GOT3 (cell line): ENCODE measurements at regions not wholly inside any gene's neighbourhood (a gene's known extent, or its start where the extent isn't known, plus 50 kb on each side); places are given as distances from the start of the nearest gene placed in this dataset.
"Not testable (repeated sequence)": the region's sequence is repeated elsewhere in the genome, so short reads cannot be mapped to it uniquely, and the experiment has no call there.

ENCODE experiments used
- DNase-seq: peaks from one replicate; lab custom pipeline; 2025; ENCODE audit warnings: mixed read lengths; lab: John Stamatoyannopoulos, UW

DNA sequence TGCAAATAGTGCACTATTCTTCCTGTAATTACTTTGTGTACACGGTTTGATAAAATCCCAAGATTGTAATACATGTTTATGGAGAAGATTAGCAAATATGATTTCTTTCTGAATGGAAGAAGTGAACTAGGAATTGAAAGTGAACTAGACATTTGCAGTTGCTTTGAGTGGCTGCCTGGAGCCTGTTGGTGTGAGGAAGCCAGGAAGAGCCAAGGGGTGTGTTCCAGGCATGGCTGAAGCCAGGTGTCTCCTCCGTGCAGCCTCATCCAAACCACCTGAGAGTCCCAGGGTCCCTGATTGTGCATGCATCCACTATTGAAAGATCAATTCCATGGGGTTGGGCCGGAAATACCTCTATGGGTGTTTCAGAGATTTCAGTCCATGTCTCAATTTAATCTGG lies 253.1 kb upstream of the SHH start:
- no peak for DNase-seq

DNA sequence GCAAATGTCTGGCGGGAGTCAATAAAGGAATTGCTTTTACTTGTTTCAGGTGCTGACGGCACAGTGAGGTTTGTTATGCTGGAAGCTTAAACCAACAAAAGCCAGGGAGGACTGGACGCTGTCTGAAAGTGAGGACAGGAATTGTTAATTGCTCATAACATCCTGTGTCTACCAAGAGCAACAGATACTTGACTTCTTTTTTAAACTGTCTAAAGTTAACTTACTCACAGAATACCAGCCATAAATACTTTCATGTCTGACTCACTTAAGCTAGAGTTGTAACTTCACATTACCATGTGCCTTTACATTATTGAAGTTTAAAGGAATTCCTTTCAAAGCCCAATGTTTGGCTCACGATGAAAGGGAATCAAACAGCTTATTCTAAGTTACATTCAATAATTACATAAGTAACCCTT lies 252.7 kb upstream of the SHH start:
- DNase-seq: no peak

DNA sequence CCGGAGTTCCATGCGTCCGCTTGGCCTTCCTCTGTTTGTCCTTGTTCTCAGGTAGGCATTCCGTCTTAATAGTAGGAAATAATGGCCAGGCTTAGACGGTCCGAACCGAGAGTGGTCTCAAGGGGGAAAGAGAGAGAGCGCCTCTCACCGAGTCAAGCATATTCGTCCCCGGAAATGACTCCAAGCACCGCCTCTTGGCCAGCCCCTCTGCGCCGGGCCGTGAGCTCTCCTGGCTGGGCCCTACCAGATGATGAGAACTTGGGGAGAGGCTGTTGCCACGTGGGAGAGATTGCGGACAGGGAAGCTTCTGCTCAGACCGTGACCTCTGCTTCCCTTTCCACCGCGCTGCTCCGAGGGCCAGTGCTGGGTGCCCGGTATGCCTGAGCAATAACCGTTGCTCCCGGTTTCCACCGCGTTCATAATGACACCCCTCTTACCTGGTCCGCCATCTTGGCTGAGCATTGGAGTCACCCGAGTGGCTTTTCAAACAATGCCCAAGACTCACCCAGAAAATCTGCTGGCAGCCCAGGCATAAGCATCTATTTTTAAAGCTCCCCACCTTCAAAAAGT lies 251.1 kb upstream of the SHH start:
- DNase-seq: no peak

DNA sequence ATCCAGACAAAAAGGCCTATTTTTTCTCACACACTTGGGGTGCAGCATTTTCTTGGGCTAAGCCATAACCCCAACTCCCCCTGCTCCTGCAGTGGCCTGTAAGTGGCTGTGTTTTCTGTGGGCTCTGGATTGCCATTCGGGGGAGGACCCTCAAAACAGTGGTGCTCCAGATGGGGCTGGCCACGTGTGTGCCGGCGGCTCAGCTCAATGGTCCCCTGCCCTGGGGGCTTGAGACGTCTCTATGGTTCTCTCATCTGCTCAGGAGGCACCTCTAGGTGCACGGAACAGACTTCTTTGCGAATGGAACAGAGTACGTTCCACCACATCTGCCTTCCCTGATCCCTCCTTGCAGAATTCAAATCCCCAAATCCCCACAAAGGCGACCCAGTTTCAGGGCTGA lies 250.0 kb upstream of the SHH start:
- no peak for DNase-seq

DNA sequence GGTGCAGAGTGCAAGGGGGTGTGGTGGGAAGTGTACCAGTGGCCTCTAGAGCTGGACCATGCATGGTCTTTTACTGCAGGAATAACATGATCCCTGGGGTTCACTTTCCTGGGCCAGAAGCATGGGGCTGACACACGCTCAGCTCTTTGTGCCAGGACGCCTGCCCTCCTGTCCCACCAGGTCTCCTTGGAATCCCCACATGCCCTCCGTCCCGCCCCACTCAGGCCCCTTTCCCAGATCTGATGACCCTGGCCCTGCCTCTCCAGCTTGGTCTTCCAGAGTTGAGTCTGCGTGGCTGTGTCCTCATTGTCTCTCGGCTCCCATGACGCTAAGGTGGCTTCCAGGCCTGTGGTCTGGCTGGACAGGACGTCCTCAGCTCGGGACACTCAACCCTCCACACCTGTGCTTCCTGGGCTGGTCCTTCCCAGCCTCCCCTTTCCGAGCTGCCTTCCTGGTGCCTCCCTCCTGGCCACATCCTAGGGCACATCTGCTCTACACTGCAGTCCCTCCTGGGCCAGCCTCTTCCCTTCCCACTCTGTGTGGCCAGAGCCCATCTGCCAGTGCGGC lies 249.5 kb upstream of the SHH start:
- DNase-seq: no peak

DNA sequence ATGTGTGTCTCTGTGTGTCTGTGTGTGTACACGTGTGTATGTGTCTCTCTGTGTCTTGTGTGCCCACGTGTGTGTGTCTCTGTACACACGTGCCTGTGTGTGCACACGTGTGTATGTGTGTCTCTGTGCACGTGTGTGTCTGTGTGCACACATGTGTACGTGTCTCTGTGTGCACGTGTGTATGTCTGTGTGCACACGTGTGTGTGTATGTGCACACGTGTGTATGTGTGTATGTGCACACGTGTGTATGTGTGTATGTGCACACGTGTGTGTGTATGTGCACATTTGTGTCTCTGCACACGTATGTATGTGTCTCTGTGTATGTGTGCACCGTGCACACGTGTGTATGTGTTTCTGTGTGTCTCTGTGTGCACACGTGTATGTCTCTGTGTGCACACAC lies 248.7 kb upstream of the SHH start:
- no peak for DNase-seq

DNA sequence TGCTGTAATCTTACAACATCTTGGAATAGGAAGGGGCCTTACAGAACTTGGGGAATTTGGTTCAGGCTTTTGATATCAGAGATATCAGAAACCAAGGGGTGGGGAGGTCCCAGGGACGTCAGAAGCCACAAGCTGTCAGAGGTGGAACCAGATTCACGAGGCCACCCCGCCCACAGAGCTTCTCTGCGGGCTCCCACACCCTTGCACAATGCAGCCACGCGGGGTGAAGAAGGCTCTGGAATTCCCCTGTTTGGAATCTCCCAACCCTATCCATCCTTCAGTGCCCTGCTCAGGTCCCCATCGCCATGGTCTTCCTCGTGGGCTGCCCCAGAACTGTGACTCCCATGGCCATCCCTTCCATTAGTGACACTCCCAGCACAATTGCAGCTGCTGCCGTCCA lies 247.1 kb upstream of the SHH start:
- DNase-seq: no peak

DNA sequence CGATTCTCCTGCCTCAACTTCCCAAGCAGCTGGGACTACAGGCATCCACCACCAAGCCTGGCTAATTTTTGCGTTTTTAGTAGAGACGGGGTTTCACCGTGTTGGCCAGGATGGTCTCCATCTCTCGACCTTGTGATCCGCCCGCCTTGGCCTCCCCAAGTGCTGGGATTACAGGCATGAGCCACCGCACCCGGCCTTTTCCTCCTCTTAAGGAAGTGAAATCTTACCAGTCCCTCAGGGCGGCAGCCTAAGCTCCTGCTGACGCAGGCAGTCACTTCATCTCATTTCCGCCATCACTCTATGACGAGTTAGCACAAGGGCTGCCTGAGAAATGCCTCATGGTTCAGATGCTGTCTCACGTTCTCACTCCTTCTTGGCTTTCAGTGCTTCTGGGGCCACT lies 246.0 kb upstream of the SHH start:
- no peak for DNase-seq

DNA sequence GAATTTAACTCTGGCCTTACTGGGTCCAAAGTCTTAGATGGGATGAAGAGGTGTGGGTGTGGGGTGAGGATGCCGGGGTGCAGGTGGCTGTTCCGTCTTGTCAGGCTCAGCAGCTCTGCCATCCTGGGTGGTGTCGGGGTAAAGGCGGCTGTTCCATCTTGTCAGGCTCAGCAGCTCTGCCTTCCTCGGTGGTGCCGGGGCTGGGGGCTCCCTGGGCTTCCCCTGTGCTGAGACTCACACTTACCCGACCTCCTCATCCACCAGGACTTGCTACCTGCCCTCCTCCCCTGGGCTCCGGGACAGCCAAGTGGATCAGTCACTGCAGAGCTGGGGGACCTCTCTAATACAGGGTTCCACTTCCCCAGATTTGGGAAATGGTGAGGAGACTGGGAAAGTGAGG lies 244.3 kb upstream of the SHH start:
- DNase-seq: no peak

DNA sequence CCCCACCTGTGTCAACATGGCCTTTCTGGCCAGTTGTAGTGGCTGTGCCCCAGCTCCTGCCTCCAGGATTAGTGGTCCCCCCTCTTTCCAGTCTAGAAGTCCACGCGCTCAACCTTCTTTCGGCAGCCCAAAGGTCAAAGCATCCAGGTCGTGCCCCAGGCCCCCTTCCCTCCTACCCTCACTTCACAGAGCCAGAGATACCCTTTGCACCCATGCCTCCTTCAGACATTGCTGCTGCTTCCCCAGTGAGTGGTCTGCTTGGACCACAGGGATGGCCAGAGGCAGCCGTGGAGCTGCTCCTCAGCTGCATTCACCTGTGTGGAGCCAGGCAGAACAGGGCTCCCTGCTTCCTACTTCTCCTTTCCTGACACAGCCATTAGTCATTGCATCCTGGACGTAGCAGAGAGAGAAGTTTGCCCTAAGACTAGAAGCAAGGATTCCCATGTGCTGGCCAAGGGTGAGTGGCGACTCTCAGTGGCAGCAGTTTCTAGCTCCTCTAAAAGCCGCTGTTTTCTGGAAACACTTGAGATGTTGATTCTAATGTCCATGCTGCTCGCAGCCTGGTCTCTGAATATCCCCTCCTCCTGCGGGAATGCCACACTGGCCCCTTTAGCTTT lies 243.1 kb upstream of the SHH start:
- DNase-seq: no peak

DNA sequence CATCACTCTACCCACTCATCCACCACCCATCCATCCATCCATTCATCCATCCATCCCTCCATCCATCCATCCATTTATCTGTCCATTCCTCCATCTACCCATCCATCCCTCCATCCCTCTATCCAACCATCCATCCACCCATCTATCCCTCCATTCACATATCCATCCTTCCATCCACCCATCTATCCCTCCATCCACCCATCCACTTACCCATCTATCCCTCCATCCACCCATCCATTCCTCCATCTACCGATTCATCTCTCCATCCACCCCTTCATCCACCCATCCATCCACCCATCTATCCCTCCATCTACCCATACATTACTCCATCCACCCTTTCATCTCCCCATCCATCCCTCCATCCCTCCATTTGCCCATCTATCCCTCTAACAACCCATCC lies 239.6 kb upstream of the SHH start:
- DNase-seq: no peak

DNA sequence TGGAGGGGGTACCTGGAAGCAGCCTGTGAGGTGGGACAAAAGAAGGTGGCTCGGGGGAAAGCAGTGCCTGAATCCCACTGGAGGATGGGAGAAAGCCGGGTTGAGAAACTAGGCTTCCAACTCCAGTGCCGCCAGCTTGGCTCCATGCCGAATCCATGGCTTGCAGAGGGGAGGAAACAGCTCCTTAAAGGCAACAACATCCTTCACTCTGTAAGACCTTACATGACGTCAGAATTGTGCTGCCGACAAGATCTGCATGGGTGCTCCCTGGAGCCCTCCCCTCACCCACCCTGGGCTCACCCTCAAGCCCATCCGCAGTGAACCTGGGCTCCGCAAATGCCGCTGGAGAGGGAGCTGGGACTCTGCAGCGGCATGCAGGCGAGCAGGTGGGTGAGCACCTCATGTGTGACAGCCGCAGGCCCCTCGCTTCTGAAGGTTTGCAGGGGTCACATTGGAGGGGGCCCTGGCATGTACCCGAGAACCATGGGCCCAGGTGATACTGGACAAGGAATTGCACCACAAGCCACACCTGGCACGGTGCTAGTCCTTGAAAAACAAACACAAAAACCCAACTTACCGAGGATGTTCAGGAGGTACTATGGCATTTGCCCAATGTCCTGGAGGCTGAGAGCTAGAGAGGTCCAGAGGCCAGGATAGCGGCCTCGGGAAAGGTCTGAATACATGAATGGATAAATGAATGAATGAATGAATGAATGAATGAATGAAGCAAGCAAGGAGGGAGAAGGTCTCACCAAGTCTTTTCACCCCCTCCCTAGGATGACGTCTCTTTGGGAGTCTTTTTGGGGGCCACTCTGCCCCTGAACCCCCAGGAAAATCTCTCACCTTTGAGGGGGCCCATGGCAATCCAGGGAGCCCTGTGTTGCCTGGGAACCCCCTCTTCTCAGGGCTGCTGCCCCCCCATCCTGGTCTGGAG lies 238.6 kb upstream of the SHH start:
- DNase-seq: no peak

DNA sequence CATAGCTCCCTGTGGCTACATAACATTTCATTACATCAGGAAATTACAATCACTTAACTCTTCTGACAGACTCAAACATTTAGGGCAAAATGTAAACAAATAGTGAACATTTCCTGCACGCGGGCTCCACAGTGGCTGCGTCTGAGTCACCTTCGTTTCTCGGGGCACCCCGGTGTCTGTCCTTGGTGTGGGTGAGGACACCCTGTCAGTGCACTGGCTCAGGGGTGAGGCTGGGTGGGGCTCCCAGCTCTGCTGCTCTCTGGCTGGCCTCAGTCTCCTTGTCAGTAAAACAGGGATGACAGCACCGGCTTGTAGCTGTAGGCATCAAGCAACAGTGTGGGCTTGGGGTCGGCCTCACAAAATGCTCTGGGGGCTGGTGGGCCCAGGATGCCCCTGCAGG lies 237.1 kb upstream of the SHH start:
- no peak for DNase-seq

DNA sequence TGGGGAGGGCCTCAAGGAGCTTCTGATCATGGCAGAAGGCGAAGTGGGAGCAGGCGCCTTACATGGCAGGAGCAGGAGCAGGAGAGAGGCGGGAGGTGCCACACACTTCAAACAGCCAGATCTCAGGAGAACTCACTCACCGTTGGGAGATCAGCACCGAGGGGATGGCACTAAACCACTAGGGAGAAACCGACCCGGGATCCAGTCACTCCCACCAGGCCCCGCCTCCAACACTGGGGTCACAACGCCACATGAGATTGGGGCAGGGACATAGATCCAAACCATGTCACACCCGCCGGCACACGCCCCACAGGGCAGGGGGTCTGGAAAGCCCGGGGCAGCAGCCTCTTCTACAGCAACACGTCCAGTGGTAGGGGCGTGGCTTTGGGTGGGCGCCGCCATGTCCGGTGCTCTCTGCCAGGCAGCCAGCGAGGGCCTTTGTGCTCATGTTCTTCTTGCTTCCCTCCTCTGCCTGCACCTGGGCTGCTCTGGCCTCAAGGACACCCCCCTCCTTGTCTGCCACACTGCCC lies 233.8 kb upstream of the SHH start:
- DNase-seq: no peak

DNA sequence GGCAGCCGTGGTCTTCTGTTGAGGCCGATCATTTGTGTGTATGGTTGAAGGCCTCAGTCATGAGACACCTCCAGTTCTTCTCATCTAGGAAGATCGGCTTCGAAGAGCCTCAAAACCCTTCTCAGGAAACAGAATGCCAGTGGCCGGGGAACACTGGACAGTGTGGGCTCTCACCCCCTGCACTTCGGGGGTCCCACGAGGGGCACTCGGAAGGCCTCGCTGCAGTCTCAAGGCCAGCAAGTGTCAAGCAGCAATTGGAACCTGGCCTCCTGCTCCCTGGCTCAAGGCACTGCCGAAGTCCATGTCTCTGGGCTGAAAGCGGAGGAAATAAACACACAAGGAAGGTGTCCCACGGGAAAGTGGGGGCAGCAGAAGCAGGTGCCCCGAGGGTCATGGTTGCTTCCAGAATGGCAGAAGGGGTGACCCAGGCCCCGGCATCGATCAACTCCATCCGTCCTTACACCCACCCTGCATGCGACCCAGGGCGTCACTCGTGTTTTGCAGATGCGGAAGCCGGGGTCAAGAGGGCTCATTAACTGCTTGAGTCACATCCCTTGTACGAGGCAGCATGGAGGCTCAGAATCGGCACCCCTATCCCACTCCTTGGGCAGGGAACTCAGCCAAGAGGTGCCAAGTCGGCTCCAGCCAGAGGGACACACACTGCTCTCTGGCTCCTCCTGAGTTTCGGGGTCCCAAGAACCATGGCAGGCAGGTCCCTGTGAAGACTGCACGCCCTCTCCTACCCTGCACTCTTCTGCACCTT lies 231.3 kb upstream of the SHH start:
- no peak for DNase-seq

DNA sequence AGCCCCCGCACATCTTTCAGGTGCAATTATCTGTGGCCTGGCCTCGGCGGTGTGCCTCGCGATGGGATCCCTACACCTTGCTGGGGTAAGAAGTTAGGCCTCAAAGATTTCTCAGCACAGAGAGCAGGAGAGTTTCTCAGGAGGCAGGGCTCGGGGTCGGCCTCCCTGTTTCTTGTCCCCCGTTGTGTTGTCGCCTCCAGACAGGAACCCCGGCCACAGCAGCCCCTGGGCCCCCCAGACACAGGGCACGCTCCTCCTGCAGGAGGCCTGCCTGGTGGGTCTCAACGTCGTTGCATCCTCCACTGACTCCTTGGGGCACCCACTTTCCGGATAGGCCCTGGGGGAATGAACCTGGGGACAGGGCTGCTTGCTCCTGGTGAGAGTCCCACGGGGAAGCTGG lies 229.1 kb upstream of the SHH start:
- DNase-seq: no peak

DNA sequence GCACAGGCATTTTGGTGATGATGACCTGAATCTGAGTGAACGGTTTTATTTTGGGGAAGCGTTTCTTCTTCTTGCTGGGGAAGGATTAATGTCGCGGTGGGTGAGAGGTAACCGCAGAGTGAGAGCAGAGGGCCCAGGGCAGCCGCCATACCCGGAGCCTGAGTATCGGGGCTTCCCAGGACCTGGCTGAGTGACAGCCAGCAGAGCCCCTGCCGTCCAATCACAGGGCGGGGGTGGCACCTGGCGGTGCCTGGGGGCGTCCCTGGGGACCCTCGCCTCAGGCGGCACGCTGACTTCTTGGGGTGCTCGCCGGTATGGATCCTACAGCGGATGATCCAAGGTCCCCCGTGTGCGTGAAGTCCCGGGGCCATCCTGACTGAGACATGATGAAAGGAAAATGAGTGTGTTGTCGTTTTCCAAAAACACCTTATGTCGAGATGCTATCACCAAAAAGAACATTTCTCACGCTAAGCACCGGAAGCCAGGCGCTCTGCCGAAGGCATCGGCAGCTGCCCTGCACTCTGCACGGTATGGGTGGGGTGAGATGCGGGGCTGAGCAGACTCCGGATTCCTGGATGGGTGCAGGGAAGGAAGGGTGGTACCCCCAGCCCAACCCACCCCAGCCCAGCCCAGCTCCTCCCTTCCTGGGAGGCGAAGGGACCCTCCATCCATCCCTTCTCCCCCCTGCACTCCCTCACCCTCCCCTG lies 227.9 kb upstream of the SHH start:
- no peak for DNase-seq

DNA sequence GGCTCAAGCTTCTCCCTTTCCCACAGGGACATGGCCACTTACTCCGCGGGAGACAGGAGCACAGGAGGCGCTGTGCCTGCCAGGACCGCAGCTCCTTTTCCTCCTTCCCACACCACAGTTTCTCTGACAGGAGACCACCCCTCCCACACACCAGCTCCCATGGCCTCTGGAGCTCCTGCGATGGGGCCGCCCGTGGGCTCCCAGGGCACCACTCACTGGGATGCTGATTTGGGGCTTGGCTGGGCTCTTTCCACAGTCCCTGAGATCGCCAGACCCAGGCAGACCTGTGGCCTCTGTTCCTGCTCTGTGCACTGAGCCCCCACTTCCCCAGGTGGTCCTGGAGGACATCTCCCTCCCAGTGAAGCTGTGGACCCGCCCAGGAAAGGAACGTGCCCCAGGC lies 226.9 kb upstream of the SHH start:
- DNase-seq: no peak

DNA sequence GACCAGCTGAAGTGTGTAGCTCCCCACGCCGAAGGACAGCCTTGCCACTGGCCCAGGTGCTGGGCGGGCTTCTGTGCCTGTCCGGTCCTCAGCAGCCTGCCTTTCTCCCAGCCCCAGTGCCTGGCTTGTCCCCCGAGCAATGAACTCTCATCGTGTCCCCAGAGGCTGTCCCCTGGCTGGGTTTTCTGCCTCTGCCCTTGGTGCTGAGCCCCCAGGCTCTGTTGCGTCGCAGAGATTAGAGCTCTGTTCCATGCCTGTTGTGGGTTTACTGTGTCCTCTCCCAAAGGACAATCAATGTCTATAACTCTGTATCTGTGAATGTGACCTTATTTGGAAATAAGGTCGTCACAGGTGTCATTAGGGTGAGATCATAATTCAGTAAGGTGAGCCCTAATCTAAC lies 226.1 kb upstream of the SHH start:
- DNase-seq: no peak

DNA sequence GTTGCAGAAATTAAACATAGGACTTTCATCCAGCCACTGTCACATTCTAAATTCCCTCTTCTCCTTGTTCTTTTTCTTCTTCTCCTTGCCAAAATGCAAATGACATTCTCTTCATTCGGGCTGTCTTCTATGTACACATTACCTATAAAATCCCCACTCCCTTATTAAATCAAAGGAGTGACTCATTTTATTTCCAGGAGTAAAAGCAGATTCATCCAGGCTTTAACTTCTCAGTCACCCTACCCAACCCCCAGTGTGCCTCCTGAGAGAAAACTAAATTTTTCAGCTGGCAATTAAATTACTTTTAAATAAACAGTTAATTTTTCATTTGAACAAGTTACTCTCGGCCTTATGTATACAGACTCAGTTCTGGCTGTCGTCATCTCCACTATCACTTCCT lies 223.9 kb upstream of the SHH start:
- no peak for DNase-seq

DNA sequence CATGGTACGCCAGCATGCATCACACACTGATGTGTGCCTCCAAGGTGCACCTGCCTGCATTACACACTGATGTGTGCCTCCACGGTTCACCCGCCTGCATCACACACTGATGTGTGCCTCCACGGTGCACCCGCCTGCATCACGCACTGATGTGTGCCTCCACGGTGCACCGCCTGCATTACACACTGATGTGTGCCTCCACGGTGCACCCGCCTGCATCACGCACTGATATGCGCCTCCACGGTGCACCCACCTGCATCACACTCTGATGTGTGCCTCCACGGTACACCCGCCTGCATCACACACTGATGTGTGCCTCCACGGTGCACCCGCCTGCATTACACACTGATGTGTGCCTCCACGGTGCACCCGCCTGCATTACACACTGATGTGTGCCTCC lies 223.1 kb upstream of the SHH start:
- DNase-seq: not testable (repeated sequence)
